ENCODE measurements at regions not wholly inside any gene's neighbourhood (a gene's known extent, or its start where the extent isn't known, plus 50 kb on each side); places are given as distances from the start of the nearest gene placed in this dataset.

GRCh38 chr1:201756406-201756805 is 72.6 kb upstream of the IPO9 start:
- TF ChIP-seq CTCF (conservative IDR thresholded peaks at IDR 0.05) (no peak), ZFX (IDR thresholded peaks at IDR 0.05) (no peak)

All from C4-2B (cell line).